ENCODE measurements at regions not wholly inside any gene's neighbourhood (a gene's known extent, or its start where the extent isn't known, plus 50 kb on each side); places are given as distances from the start of the nearest gene placed in this dataset.

DNA sequence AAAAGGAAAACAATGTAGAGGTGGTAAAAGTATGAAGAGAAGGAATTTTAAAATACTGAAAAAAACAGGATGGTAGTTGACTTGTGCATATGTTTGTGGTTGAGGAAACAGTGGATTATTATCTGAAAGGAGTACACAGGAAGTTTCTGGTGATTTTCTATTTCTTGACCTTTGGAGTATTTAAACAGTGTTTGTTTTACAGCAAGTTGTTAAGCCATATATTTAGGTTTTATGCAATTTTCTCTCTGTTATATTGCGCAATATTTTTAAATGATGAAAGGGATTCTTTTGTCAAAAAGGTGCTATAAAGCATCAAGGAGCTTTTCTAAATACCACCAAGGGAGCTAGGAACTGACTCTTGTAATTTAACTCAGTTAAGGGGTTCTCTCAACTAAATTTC is 343.1 kb upstream of the MAOA start:
- H3K27ac ChIP-seq, result no peak overlapping the region
- no peak for DNase-seq (ENCODE audit: low read depth in 1 of 2, low spot score in 1 of 2)
- no peaks in the 10 kb centered on the region for H3K36me3 ChIP-seq
- H3K9me3 ChIP-seq (ENCODE audit: low read depth), result no peaks in the 10 kb centered on the region
- H3K4me1 ChIP-seq (ENCODE audit: low read depth), result peaks cover 5% of the 10 kb centered on the region
- H3K4me3 ChIP-seq, result no peak overlapping the region
- H3K27me3 ChIP-seq, result no peaks in the 10 kb centered on the region
- TF ChIP-seq, protein P1, sequence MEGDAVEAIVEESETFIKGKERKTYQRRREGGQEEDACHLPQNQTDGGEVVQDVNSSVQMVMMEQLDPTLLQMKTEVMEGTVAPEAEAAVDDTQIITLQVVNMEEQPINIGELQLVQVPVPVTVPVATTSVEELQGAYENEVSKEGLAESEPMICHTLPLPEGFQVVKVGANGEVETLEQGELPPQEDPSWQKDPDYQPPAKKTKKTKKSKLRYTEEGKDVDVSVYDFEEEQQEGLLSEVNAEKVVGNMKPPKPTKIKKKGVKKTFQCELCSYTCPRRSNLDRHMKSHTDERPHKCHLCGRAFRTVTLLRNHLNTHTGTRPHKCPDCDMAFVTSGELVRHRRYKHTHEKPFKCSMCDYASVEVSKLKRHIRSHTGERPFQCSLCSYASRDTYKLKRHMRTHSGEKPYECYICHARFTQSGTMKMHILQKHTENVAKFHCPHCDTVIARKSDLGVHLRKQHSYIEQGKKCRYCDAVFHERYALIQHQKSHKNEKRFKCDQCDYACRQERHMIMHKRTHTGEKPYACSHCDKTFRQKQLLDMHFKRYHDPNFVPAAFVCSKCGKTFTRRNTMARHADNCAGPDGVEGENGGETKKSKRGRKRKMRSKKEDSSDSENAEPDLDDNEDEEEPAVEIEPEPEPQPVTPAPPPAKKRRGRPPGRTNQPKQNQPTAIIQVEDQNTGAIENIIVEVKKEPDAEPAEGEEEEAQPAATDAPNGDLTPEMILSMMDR (IDR thresholded peaks at IDR 0.05; ENCODE audit: low read depth, low read length), result no peak

DNA sequence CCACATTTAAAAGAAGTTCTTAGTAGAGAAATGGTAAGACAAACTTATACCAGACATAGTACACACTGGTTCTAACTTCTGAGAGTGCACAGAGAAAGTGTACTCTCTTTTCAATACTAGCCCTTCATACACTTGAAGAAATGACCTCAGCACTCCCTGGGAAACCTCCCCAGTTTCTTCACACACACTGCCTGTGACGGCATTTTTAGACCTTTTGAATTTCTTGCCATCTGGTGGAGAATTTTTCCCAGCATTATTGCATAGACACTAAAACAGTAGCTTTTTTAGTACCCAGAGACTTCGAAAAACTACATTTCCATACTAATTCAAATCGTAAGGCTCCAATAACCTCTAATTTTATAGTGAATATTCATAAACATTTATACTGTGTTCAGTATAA is 341.6 kb upstream of the MAOA start:
- TF ChIP-seq, protein P1 (IDR thresholded peaks at IDR 0.05; ENCODE audit: low read depth, low read length), result no peak
- Histone ChIP-seq H3K36me3 (no peaks in the 10 kb centered on the region), H3K27ac (no peak overlapping the region), H3K27me3 (no peaks in the 10 kb centered on the region), H3K4me3 (no peak overlapping the region), H3K4me1 (ENCODE audit: low read depth) (peaks cover 5% of the 10 kb centered on the region), H3K9me3 (ENCODE audit: low read depth) (no peaks in the 10 kb centered on the region)
- DNase-seq (ENCODE audit: low read depth in 1 of 2, low spot score in 1 of 2), result peak in 1 of 2 donors; percentile 17

DNA sequence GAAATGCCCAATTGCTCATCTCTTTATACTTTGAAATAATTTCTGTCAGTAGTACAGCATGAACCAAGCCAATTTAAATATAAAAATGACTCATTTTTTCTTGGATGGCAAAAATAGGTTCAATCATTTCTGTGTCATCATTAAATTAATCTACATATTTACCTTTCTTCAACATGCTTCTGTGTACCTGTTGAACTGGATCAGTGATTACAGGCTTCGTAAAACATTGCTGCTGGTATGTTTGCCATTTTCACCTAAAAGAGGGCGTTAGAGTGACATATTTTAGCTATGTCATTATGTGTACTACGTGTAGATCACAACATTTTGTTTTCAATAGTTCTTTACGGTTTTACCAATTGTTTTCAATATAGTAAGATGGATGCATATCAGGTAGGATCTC is 340.5 kb upstream of the MAOA start:
- H3K9me3 ChIP-seq (ENCODE audit: low read depth), result no peaks in the 10 kb centered on the region
- DNase-seq (ENCODE audit: low read depth in 1 of 2, low spot score in 1 of 2), result no peak
- H3K27me3 ChIP-seq, result no peaks in the 10 kb centered on the region
- TF ChIP-seq, protein P1 (IDR thresholded peaks at IDR 0.05; ENCODE audit: low read depth, low read length), result no peak
- no peak overlapping the region for H3K4me3 ChIP-seq
- H3K4me1 ChIP-seq (ENCODE audit: low read depth), result peaks cover 5% of the 10 kb centered on the region
- H3K27ac ChIP-seq, result no peak overlapping the region
- no peaks in the 10 kb centered on the region for H3K36me3 ChIP-seq

DNA sequence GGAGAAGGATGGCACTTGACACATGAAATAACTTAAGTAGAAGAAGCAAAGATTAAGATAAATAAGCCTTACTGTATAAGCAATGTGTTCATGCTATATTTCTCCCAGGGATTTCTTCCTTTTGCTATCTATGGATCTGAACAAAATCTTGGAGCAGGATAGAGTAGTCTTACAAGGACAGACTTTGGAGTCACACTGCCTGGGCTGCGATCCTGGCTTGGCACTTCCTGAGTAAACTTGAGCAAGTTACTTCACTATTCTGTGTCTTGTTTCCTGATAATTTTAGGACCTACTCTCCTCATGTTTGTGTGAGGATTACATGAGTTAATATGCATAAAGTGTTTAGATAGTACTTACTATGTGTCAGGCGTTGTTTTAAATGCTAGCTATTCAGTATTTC is 340.0 kb upstream of the MAOA start:
- Histone ChIP-seq H3K9me3 (ENCODE audit: low read depth) (no peaks in the 10 kb centered on the region), H3K4me1 (ENCODE audit: low read depth) (peaks cover 5% of the 10 kb centered on the region), H3K36me3 (no peaks in the 10 kb centered on the region), H3K4me3 (no peak overlapping the region), H3K27ac (no peak overlapping the region), H3K27me3 (no peaks in the 10 kb centered on the region)
- TF ChIP-seq, protein P1 (IDR thresholded peaks at IDR 0.05; ENCODE audit: low read depth, low read length), result no peak
- no peak for DNase-seq (ENCODE audit: low read depth in 1 of 2, low spot score in 1 of 2)

DNA sequence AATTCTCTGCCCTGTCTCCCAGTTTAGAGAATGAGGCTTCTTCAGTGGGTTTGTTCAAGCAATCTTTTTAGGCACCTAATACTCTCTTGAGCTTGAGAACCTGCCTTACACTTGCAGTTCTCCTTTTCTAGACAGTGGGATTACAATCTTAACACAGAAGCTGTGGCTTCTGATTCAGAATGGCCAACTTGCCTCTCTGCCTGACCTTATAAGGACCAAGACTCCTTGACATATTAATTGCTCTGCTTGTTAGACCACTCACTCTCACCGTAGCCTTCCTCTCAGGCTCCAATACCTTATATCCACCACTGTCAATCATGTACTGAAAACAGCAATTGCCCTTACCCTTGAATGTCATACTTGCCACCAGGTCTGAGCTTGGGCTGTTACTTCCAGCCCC is 338.7 kb upstream of the MAOA start:
- H3K9me3 ChIP-seq (ENCODE audit: low read depth), result no peaks in the 10 kb centered on the region
- TF ChIP-seq, protein P1 (IDR thresholded peaks at IDR 0.05; ENCODE audit: low read depth, low read length), result no peak
- no peak overlapping the region for H3K27ac ChIP-seq
- H3K27me3 ChIP-seq, result no peaks in the 10 kb centered on the region
- H3K4me1 ChIP-seq (ENCODE audit: low read depth), result peaks cover 5% of the 10 kb centered on the region
- H3K4me3 ChIP-seq, result no peak overlapping the region
- no peak for DNase-seq (ENCODE audit: low read depth in 1 of 2, low spot score in 1 of 2)
- no peaks in the 10 kb centered on the region for H3K36me3 ChIP-seq
